Activated CD4-positive, alpha-beta T cell treated with anti-CD3 and anti-CD28 coated beads for 24 hours (primary cell): ENCODE measurements at regions not wholly inside any gene's neighbourhood (a gene's known extent, or its start where the extent isn't known, plus 50 kb on each side); places are given as distances from the start of the nearest gene placed in this dataset.

Experiments used
- DNase-seq, 2 donors: peaks; one replicate each; pipeline ENCODE4 v3.0.0-alpha.2; 2020; ENCODE audit warnings: low read depth in 2 of 2

GRCh38 chr11:69378303-69379141 is 84.6 kb downstream of the MYEOV start:
- DNase-seq = no peak

GRCh38 chr11:69380451-69380901 is 86.5 kb downstream of the MYEOV start:
- DNase-seq = no peak

GRCh38 chr11:69380921-69381581 is 87.1 kb downstream of the MYEOV start:
- DNase-seq = no peak

GRCh38 chr11:69381681-69382130 is 87.8 kb downstream of the MYEOV start:
- DNase-seq = no peak

- no peak for DNase-seq
These were observed 88.5 kb downstream of the MYEOV start for GRCh38 chr11:69382131-69383128.

GRCh38 chr11:69383372-69384250 is 89.7 kb downstream of the MYEOV start:
- no peak for DNase-seq

- no peak for DNase-seq
These were observed 90.5 kb downstream of the MYEOV start for GRCh38 chr11:69384251-69385143.

GRCh38 chr11:69385144-69385820 is 91.3 kb downstream of the MYEOV start:
- DNase-seq = no peak

GRCh38 chr11:69385832-69386427 is 92.0 kb downstream of the MYEOV start:
- no peak for DNase-seq

- DNase-seq = no peak
These were observed 92.8 kb downstream of the MYEOV start for GRCh38 chr11:69386594-69387408.

- no peak for DNase-seq
These were observed 93.5 kb downstream of the MYEOV start for GRCh38 chr11:69387409-69387885.

GRCh38 chr11:69388210-69388609 is 93.3 kb upstream of the LINC01488 start:
- no peak for DNase-seq

GRCh38 chr11:69388661-69389060 is 92.8 kb upstream of the LINC01488 start:
- no peak for DNase-seq

- no peak for DNase-seq
These were observed 90.9 kb upstream of the LINC01488 start for GRCh38 chr11:69390561-69390960.

- DNase-seq = no peak
These were observed 90.0 kb upstream of the LINC01488 start for GRCh38 chr11:69391192-69392103.

GRCh38 chr11:69392104-69392653 is 89.3 kb upstream of the LINC01488 start:
- DNase-seq = no peak
